ENCODE measurements at regions not wholly inside any gene's neighbourhood (a gene's known extent, or its start where the extent isn't known, plus 50 kb on each side); places are given as distances from the start of the nearest gene placed in this dataset.

DNA sequence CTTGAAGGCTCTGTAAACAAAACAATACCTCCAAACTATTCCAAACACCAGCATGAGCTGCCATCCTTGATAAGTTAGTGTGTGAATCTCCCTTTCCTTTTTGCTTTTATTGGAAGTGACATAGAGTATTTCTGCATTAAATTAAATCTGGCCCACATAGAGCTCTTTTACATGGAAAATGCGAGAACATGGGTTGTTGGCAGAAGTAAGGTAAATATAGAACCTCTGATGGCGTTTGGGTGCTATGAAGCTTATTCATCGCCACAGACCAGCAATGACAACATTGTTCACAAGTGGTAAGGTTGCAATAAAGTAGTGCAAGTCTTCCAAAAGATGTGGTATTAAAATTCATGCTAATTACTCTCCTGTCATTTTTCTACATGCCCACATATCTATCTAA, 445.8 kb upstream of the JAG1 start:
- Histone ChIP-seq H3K27me3 (no peaks in the 10 kb centered on the region), H3K9me3 (no peaks in the 10 kb centered on the region), H3K27ac (no peak overlapping the region), H3K4me1 (ENCODE audit: control insufficient read depth in 1 of 2, insufficient read depth in 1 of 2, low read depth in 1 of 2, low read length in 1 of 2) (no peaks in the 10 kb centered on the region), H3K36me3 (no peaks in the 10 kb centered on the region), H3K4me3 (ENCODE audit: low read depth in 1 of 2, low read length in 1 of 2) (no peak overlapping the region)
- TF ChIP-seq, protein P1, sequence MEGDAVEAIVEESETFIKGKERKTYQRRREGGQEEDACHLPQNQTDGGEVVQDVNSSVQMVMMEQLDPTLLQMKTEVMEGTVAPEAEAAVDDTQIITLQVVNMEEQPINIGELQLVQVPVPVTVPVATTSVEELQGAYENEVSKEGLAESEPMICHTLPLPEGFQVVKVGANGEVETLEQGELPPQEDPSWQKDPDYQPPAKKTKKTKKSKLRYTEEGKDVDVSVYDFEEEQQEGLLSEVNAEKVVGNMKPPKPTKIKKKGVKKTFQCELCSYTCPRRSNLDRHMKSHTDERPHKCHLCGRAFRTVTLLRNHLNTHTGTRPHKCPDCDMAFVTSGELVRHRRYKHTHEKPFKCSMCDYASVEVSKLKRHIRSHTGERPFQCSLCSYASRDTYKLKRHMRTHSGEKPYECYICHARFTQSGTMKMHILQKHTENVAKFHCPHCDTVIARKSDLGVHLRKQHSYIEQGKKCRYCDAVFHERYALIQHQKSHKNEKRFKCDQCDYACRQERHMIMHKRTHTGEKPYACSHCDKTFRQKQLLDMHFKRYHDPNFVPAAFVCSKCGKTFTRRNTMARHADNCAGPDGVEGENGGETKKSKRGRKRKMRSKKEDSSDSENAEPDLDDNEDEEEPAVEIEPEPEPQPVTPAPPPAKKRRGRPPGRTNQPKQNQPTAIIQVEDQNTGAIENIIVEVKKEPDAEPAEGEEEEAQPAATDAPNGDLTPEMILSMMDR (IDR thresholded peaks at IDR 0.05), result no peak

DNA sequence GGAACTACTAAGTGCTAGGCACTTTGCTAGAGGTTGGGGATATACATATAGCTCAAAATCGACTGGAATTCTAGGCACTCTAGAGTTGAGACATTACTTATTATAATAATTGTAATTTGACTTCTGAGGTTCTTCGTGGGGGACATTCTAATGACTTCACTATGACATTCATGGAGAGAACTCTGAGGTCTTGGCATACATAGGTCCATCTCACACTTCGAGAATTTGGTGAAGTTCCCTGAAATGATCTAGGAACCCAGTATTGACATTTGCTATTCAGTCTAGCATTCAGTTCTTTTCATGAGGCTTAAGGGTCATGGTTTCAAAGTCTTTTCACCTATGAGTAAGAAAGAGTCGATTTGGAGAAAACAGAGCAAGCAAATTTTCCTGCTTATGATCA, 446.6 kb upstream of the JAG1 start:
- Histone ChIP-seq H3K4me3 (ENCODE audit: low read depth in 1 of 2, low read length in 1 of 2) (no peak overlapping the region), H3K4me1 (ENCODE audit: control insufficient read depth in 1 of 2, insufficient read depth in 1 of 2, low read depth in 1 of 2, low read length in 1 of 2) (no peaks in the 10 kb centered on the region), H3K27me3 (no peaks in the 10 kb centered on the region), H3K9me3 (no peaks in the 10 kb centered on the region), H3K36me3 (no peaks in the 10 kb centered on the region), H3K27ac (no peak overlapping the region)
- TF ChIP-seq, protein P1 (IDR thresholded peaks at IDR 0.05), result no peak

DNA sequence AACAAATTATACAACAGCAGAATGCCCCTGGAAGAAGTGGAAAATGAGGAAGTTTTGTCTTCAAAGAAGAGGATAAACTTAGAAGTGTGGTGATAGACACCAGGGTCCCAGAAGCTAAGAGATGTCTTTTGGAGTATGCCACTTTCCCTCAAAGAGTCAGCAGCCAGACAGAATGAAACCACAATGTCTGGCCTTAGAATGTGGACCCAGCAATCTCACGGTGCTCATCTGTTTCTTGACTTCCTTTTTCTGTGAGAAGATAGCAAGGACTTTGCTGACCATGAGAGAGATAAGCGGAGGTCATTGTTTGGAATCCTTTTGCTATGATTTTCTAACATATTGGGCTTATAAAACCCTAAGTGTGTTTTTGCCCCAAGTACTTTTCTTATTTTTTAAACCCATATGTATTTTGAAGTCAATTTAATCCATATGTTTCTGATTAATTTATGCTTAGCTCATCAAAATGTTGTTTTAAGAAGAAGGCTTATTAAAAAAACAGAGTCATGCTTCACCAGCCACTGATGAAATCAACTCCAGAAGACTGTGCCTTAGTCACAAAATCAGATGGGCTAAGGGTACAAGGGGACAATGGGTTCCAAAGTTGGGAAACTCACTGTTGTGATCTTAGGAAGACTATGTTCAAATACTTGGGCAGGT, 451.2 kb upstream of the JAG1 start:
- TF ChIP-seq, protein P1 (IDR thresholded peaks at IDR 0.05), result no peak
- Histone ChIP-seq H3K4me3 (ENCODE audit: low read depth in 1 of 2, low read length in 1 of 2) (no peak overlapping the region), H3K27me3 (no peaks in the 10 kb centered on the region), H3K36me3 (no peaks in the 10 kb centered on the region), H3K4me1 (ENCODE audit: control insufficient read depth in 1 of 2, insufficient read depth in 1 of 2, low read depth in 1 of 2, low read length in 1 of 2) (no peaks in the 10 kb centered on the region), H3K27ac (no peak overlapping the region), H3K9me3 (no peaks in the 10 kb centered on the region)

DNA sequence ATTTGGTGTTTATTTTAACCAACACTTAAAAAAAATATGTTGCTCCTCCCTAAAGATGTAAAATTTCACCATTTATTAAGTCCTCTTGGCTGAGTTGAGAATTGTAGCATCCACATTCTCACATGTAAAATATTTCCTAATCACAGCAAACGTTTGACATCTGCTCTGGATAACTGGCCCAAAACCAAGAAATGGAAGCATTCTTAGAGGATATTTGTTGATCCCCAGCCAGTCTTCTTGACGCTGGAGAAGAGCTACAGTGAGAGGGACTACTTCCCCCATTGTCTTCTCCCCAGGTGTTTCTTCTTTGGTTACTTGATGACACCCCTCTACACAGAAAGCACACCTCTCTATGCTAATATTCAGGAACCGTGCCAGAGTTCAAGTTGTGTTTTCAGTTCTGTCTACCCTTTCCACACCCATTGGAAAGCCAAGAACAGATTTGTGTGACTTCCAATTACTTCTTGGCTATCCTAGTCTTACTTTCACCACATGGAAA, 454.5 kb upstream of the JAG1 start:
- Histone ChIP-seq H3K36me3 (no peaks in the 10 kb centered on the region), H3K27ac (no peak overlapping the region), H3K4me1 (ENCODE audit: control insufficient read depth in 1 of 2, insufficient read depth in 1 of 2, low read depth in 1 of 2, low read length in 1 of 2) (no peaks in the 10 kb centered on the region), H3K27me3 (no peaks in the 10 kb centered on the region), H3K4me3 (ENCODE audit: low read depth in 1 of 2, low read length in 1 of 2) (no peak overlapping the region), H3K9me3 (no peaks in the 10 kb centered on the region)
- TF ChIP-seq, protein P1 (IDR thresholded peaks at IDR 0.05), result no peak

DNA sequence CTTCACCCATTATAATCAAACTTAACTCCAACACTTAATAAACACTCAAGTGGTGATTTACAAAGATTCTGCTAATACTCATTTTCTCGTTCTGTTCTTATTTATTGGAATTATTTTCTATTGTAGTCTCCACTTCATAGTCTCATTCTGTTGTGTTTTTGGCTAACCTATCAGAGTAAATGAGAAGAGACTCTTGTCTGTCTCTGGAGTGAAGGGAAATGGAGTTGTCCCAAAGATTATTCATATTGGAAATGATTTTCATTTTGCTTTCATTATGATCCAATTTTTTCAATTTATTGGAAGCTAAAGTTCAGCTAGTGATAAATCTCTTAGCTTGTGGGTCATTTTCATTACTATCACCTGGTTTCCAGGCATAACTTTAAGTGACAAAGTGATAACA, 454.9 kb upstream of the JAG1 start:
- Histone ChIP-seq H3K36me3 (no peaks in the 10 kb centered on the region), H3K4me1 (ENCODE audit: control insufficient read depth in 1 of 2, insufficient read depth in 1 of 2, low read depth in 1 of 2, low read length in 1 of 2) (no peaks in the 10 kb centered on the region), H3K27ac (no peak overlapping the region), H3K4me3 (ENCODE audit: low read depth in 1 of 2, low read length in 1 of 2) (no peak overlapping the region), H3K9me3 (no peaks in the 10 kb centered on the region), H3K27me3 (no peaks in the 10 kb centered on the region)
- TF ChIP-seq, protein P1 (IDR thresholded peaks at IDR 0.05), result no peak
